Suprapubic skin (tissue), 4 donors: ENCODE measurements at regions not wholly inside any gene's neighbourhood (a gene's known extent, or its start where the extent isn't known, plus 50 kb on each side); places are given as distances from the start of the nearest gene placed in this dataset.

ENCODE experiments used
- CTCF ChIP-seq, 2 donors: fragments of 200-600 bp in 1 of 2; fragments of 450-650 bp in 1 of 2; sonication (generic) in 1 of 2; IDR thresholded peaks; one replicate each; pipeline ENCODE4 v1.5.1; 2016 to 2019; ENCODE audit warnings: antibody characterized with exemption in 2 of 2, mild to moderate bottlenecking in 1 of 2, moderate library complexity in 1 of 2
- EP300 ChIP-seq: sonication (generic); formaldehyde crosslinking; IDR thresholded peaks from one replicate; pipeline ENCODE4 v1.6.1; 2017; ENCODE audit warnings: antibody characterized with exemption
- POLR2A ChIP-seq, 2 donors: fragments of 450-650 bp; IDR thresholded peaks; one replicate each; pipeline ENCODE4 v1.6.1; 2017; ENCODE audit warnings: antibody characterized with exemption in 2 of 2, mild to moderate bottlenecking in 2 of 2, moderate library complexity in 2 of 2
- POLR2AphosphoS5 ChIP-seq, 3 donors: sonication (generic); formaldehyde crosslinking; IDR thresholded peaks; one replicate each; pipeline ENCODE4 v1.6.1; 2017; ENCODE audit warnings: antibody characterized with exemption in 3 of 3

- TF ChIP-seq CTCF (IDR thresholded peaks at IDR 0.05) (no peak), POLR2AphosphoS5 (IDR thresholded peaks at IDR 0.05) (no peak), POLR2A (IDR thresholded peaks at IDR 0.05) (no peak), EP300 (no peak)
Measured at GRCh38 chr13:47478985-47479384, 522.1 kb downstream of the SUCLA2 start.
